Gastrocnemius medialis (tissue), 4 donors: ENCODE measurements at regions not wholly inside any gene's neighbourhood (a gene's known extent, or its start where the extent isn't known, plus 50 kb on each side); places are given as distances from the start of the nearest gene placed in this dataset.

Experiments
- POLR2A ChIP-seq, 2 donors: fragments of 450-650 bp; IDR thresholded peaks; one replicate each; pipeline ENCODE4 v1.6.1; 2017; ENCODE audit warnings: antibody characterized with exemption in 2 of 2, mild to moderate bottlenecking in 2 of 2, moderate library complexity in 2 of 2
- TF ChIP-seq, protein P1 (sequence below), 5 experiments: fragments of 450-650 bp in 3 of 5; fragments of 200-600 bp in 2 of 5; sonication (generic) in 2 of 5; IDR thresholded peaks in 4 of 5; conservative IDR thresholded peaks in 1 of 5; 1 replicate in 4 of 5; 2 replicates in 1 of 5; pipeline ENCODE4 v1.5.1; 2016 to 2019; ENCODE audit warnings: antibody characterized with exemption in 5 of 5, mild to moderate bottlenecking in 3 of 5, moderate library complexity in 3 of 5

DNA sequence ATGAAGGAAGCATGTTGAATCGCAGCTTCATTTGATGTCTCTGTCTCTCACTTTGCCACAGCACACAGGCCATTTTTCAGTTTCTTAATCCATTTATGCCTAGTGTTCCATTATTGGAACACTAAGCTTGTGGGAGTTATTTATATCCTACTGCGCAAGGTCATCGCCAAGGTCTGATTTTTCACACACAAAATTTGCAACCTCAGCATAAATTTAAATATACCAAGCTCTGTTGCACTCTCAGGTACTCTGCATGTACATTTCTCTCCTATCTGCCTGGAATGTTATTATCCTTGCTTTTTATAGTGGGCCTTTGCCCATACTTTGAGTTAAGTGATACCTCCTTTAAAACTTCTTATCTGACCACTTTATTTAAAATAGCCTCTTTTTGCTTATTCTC is 519.2 kb upstream of the TOM1L1 start:
- TF ChIP-seq, protein P1, sequence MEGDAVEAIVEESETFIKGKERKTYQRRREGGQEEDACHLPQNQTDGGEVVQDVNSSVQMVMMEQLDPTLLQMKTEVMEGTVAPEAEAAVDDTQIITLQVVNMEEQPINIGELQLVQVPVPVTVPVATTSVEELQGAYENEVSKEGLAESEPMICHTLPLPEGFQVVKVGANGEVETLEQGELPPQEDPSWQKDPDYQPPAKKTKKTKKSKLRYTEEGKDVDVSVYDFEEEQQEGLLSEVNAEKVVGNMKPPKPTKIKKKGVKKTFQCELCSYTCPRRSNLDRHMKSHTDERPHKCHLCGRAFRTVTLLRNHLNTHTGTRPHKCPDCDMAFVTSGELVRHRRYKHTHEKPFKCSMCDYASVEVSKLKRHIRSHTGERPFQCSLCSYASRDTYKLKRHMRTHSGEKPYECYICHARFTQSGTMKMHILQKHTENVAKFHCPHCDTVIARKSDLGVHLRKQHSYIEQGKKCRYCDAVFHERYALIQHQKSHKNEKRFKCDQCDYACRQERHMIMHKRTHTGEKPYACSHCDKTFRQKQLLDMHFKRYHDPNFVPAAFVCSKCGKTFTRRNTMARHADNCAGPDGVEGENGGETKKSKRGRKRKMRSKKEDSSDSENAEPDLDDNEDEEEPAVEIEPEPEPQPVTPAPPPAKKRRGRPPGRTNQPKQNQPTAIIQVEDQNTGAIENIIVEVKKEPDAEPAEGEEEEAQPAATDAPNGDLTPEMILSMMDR (IDR thresholded peaks at IDR 0.05 in 4 of 5, conservative IDR thresholded peaks at IDR 0.05 in 1 of 5) = no peak
- TF ChIP-seq POLR2A (IDR thresholded peaks at IDR 0.05) = no peak
